C4-2B (cell line): ENCODE measurements at regions not wholly inside any gene's neighbourhood (a gene's known extent, or its start where the extent isn't known, plus 50 kb on each side); places are given as distances from the start of the nearest gene placed in this dataset.

Experiments
- CTCF ChIP-seq: fragments of 450-650 bp; conservative IDR thresholded peaks from 2 replicates; pipeline ENCODE4 v1.5.1; 2017; ENCODE audit warnings: mild to moderate bottlenecking
- ZFX ChIP-seq: fragments of 450-650 bp; IDR thresholded peaks from 2 replicates; pipeline ENCODE4 v1.6.1; 2017

GRCh38 chr5:101811466-101811865, 484.6 kb downstream of the SLCO4C1 start:
- no peak for TF ChIP-seq CTCF
- no peak for TF ChIP-seq ZFX
